GM12878 (cell line): ENCODE measurements at regions not wholly inside any gene's neighbourhood (a gene's known extent, or its start where the extent isn't known, plus 50 kb on each side); places are given as distances from the start of the nearest gene placed in this dataset.

ENCODE experiments used
- ATAC-seq: fragments of 200-7000 bp; cut with Tn5 transposase; 3 replicates; pipeline ENCODE4 v1.9.1; 2020; ENCODE audit warnings: mild to moderate bottlenecking, moderate library complexity
- BruUV-seq: library from RNA; stranded (reverse); fragments of 400-500 nt; replicated peaks from 2 replicates; lab custom pipeline; 2021; lab: Mats Ljungman, UMichigan
- CTCF ChIA-PET: fragments of 300-600 bp; sonication (Branson Sonifier 250); formaldehyde crosslinking; extraction: SDS; loops from one replicate; lab custom pipeline; 2021; ENCODE audit warnings: inconsistent platforms; lab: Yijun Ruan, JAX
- POLR2A ChIA-PET: fragments of 350-600 bp; formaldehyde crosslinking; extraction: SDS; loops from one replicate; lab custom pipeline; 2021; ENCODE audit warnings: inconsistent platforms; lab: Charles Lee
- RAD21 ChIA-PET: fragments of 300-600 bp; sonication (Branson Sonifier 250); formaldehyde crosslinking; loops from one replicate; lab custom pipeline; 2023; ENCODE audit warnings: antibody characterized with exemption; ENCODE audit not compliant: unreplicated experiment; lab: Charles Lee
- SMC1A ChIA-PET: fragments of 300-600 bp; sonication (Branson Sonifier 250); formaldehyde crosslinking; loops from one replicate; lab custom pipeline; 2023; ENCODE audit not compliant: unreplicated experiment, uncharacterized antibody; lab: Charles Lee
- DNase-seq: peaks from one replicate; pipeline ENCODE4 v3.0.0-alpha.2; 2011; ENCODE audit warnings: low read depth, low spot score
- FAIRE-seq: peaks from 3 replicates; lab custom pipeline; 2011; peaks lifted over from hg19 to GRCh38; lab: Jason Lieb, UNC
- H2AFZ ChIP-seq: 2 replicates; pipeline ENCODE4 v1.6.0; 2011; ENCODE audit warnings: low read depth, low read length, control low read depth; ENCODE audit not compliant: control insufficient read depth
- H3K27ac ChIP-seq: 2 replicates; pipeline ENCODE4 v1.5.1; 2011; ENCODE audit warnings: control low read depth; ENCODE audit not compliant: control insufficient read depth, insufficient read depth
- H3K27me3 ChIP-seq, 2 experiments: replicated peaks in 1 of 2; 2 replicates each; pipeline versions ENCODE4 v1.6.0 to v1.6.1; 2011; ENCODE audit warnings: low read length in 1 of 2; ENCODE audit not compliant: control insufficient read depth in 2 of 2, insufficient read depth in 2 of 2
- H3K36me3 ChIP-seq, 2 experiments: 2 replicates each; pipeline ENCODE4 v1.5.1; 2011; ENCODE audit warnings: low read length in 1 of 2; ENCODE audit not compliant: control insufficient read depth in 2 of 2, insufficient read depth in 2 of 2
- H3K4me1 ChIP-seq: 2 replicates; pipeline ENCODE4 v1.6.1; 2011; ENCODE audit warnings: mild to moderate bottlenecking, low read length, moderate library complexity, mixed read lengths; ENCODE audit not compliant: control insufficient read depth, insufficient read depth
- H3K4me2 ChIP-seq: 2 replicates; pipeline ENCODE4 v1.6.0; 2011; ENCODE audit warnings: control low read depth; ENCODE audit not compliant: control insufficient read depth, insufficient read depth
- H3K4me3 ChIP-seq: fragments of 200-600 bp; sonication (generic); 2 replicates; pipeline ENCODE4 v1.5.1; 2016
- H3K79me2 ChIP-seq: 2 replicates; pipeline ENCODE4 v1.6.0; 2011; ENCODE audit warnings: low read length; ENCODE audit not compliant: control insufficient read depth, insufficient read depth
- H3K9ac ChIP-seq: 2 replicates; pipeline ENCODE4 v1.8.0; 2011; ENCODE audit warnings: low read length, control low read depth, mixed read lengths; ENCODE audit not compliant: control insufficient read depth, insufficient read depth
- H3K9me3 ChIP-seq: replicated peaks from 3 replicates; pipeline ENCODE4 v1.5.1; 2011; ENCODE audit warnings: mild to moderate bottlenecking, low read length; ENCODE audit not compliant: control insufficient read depth, insufficient read depth
- H4K20me1 ChIP-seq: 2 replicates; pipeline ENCODE4 v1.6.0; 2011; ENCODE audit not compliant: control insufficient read depth, insufficient read depth
- CEBPZ ChIP-seq: fragments of 150-350 bp; IDR thresholded peaks from 2 replicates; pipeline ENCODE4 v1.6.1; 2016; ENCODE audit warnings: low read depth, low read length
- CHD4 ChIP-seq: fragments of 200-600 bp; sonication (generic); IDR thresholded peaks from 2 replicates; pipeline ENCODE4 v1.6.1; 2016; ENCODE audit warnings: mild to moderate bottlenecking
- DPF2 ChIP-seq: fragments of 450-650 bp; IDR thresholded peaks from 2 replicates; pipeline ENCODE4 v1.6.1; 2017; ENCODE audit warnings: mild to moderate bottlenecking
- E2F4 ChIP-seq: IDR thresholded peaks from 2 replicates; pipeline ENCODE4 v1.6.1; 2012; ENCODE audit warnings: low read depth, low read length, improper control_type of control experiment
- FOXM1 ChIP-seq: IDR thresholded peaks from 2 replicates; pipeline ENCODE4 v1.6.1; 2012; ENCODE audit warnings: low read depth, mild to moderate bottlenecking, inconsistent platforms, low read length, moderate library complexity
- KAT2A ChIP-seq: conservative IDR thresholded peaks from 2 replicates; pipeline ENCODE4 v1.6.1; 2011; ENCODE audit warnings: low read depth, low read length; ENCODE audit not compliant: control insufficient read depth
- MEF2A ChIP-seq: IDR thresholded peaks from 2 replicates; pipeline ENCODE4 v1.6.1; 2011; ENCODE audit warnings: low read depth, mild to moderate bottlenecking, low read length, moderate library complexity; ENCODE audit not compliant: insufficient read depth
- RAD21 ChIP-seq: IDR thresholded peaks from 2 replicates; pipeline ENCODE4 v1.6.1; 2011; ENCODE audit warnings: mild to moderate bottlenecking, low read depth, low read length, moderate library complexity; ENCODE audit not compliant: insufficient read depth
- WGBS: methylation state at CpG from one replicate; pipeline ENCODE4 v1.1.6; 2016; ENCODE audit warnings: low lambda C conversion rate; ENCODE audit not compliant: insufficient replicate concordance, insufficient coverage; ENCODE audit errors: missing lambda C conversion rate; 5-methylcytosine and 5-hydroxymethylcytosine counted together
- in situ Hi-C: fragments of 300-500 bp; cut with MboI; formaldehyde crosslinking; loops from 9 replicates; pipeline ENCODE4 v1.14.3; 2018; ENCODE audit warnings: mixed read lengths
- intact Hi-C: fragments of 100-400 bp; cut with micrococcal nuclease; formaldehyde crosslinking; loops from one replicate; pipeline ENCODE4 v1.14.2; 2022; ENCODE audit not compliant: unreplicated experiment
- TF ChIP-seq, protein P1 (sequence below): fragments of 450-650 bp; formaldehyde crosslinking; IDR thresholded peaks from 2 replicates; pipeline ENCODE4 v1.4.0; 2020; ENCODE audit warnings: mild to moderate bottlenecking, moderate library complexity
- TF ChIP-seq, protein P2 (sequence below): fragments of 450-650 bp; IDR thresholded peaks from 2 replicates; pipeline ENCODE4 v1.6.1; 2014; ENCODE audit warnings: mild to moderate bottlenecking

- H3K27ac ChIP-seq = no peak overlapping the region
- CTCF ChIA-PET = interaction anchor here (0.8 kb wide), 1 partner anchor 10 kb away, joined by 3 read pairs; no protein-coding TSS in a partner anchor
- 25% methylated on average over 4 of the region's 4 CpGs for WGBS
- H3K9me3 ChIP-seq = no peaks in the 10 kb centered on the region
- no peak overlapping the region for H2AFZ ChIP-seq
- no peaks in the 10 kb centered on the region for H4K20me1 ChIP-seq
- H3K27me3 ChIP-seq = no peaks in the 10 kb centered on the region
- ATAC-seq (no peak), FAIRE-seq (no peak)
- no peak overlapping the region for H3K4me3 ChIP-seq
- in situ Hi-C loops (no loop called here), intact Hi-C loops (no loop called here)
- no peak overlapping the region for H3K9ac ChIP-seq
- no peaks in the 10 kb centered on the region for H3K4me1 ChIP-seq
- no peaks in the 10 kb centered on the region for H3K79me2 ChIP-seq
- H3K4me2 ChIP-seq = no peak overlapping the region
- TF ChIP-seq E2F4 (no peak), CEBPZ (no peak), KAT2A (no peak), FOXM1 (no peak), RAD21 (no peak), CHD4 (no peak), MEF2A (no peak), DPF2 (no peak)
- TF ChIP-seq, protein P1, sequence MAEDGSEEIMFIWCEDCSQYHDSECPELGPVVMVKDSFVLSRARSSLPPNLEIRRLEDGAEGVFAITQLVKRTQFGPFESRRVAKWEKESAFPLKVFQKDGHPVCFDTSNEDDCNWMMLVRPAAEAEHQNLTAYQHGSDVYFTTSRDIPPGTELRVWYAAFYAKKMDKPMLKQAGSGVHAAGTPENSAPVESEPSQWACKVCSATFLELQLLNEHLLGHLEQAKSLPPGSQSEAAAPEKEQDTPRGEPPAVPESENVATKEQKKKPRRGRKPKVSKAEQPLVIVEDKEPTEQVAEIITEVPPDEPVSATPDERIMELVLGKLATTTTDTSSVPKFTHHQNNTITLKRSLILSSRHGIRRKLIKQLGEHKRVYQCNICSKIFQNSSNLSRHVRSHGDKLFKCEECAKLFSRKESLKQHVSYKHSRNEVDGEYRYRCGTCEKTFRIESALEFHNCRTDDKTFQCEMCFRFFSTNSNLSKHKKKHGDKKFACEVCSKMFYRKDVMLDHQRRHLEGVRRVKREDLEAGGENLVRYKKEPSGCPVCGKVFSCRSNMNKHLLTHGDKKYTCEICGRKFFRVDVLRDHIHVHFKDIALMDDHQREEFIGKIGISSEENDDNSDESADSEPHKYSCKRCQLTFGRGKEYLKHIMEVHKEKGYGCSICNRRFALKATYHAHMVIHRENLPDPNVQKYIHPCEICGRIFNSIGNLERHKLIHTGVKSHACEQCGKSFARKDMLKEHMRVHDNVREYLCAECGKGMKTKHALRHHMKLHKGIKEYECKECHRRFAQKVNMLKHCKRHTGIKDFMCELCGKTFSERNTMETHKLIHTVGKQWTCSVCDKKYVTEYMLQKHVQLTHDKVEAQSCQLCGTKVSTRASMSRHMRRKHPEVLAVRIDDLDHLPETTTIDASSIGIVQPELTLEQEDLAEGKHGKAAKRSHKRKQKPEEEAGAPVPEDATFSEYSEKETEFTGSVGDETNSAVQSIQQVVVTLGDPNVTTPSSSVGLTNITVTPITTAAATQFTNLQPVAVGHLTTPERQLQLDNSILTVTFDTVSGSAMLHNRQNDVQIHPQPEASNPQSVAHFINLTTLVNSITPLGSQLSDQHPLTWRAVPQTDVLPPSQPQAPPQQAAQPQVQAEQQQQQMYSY = no peak
- TF ChIP-seq, protein P2, sequence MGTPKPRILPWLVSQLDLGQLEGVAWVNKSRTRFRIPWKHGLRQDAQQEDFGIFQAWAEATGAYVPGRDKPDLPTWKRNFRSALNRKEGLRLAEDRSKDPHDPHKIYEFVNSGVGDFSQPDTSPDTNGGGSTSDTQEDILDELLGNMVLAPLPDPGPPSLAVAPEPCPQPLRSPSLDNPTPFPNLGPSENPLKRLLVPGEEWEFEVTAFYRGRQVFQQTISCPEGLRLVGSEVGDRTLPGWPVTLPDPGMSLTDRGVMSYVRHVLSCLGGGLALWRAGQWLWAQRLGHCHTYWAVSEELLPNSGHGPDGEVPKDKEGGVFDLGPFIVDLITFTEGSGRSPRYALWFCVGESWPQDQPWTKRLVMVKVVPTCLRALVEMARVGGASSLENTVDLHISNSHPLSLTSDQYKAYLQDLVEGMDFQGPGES = no peak
- TF ChIP-seq, all 136 proteins: peak for 0
- ChIA-PET RAD21 (no interaction called here), POLR2A (no interaction called here), SMC1A (no interaction called here)
- no TSS peak for BruUV-seq
- no peaks in the 10 kb centered on the region for H3K36me3 ChIP-seq
- DNase-seq = no peak
Measured at GRCh38 chr11:101264306-101264705, 134.7 kb upstream of the PGR start.
